ENCODE measurements at regions not wholly inside any gene's neighbourhood (a gene's known extent, or its start where the extent isn't known, plus 50 kb on each side); places are given as distances from the start of the nearest gene placed in this dataset.

DNA sequence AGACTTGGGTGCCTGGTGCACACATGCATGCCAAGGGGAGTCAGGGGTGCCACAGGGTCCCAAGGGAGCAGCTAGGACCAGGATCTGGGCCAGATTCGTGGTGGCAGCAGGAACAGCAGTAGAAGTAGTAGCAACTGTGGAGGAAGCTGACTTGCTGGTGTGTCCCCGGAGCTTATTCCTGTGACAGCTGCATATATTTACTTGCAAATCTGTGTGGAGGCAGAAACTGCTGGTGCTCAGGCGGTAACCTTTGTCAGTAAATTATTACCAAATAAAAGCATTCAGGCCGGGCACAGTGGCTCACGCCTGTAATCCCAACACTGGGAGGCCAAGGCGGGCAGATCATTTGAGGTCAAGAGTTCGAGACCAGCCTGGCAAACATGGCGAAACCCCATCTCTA is 67.4 kb upstream of the RAB18 start:
- DNase-seq (ENCODE audit: low spot score) = no peak
- Histone ChIP-seq H3K9me3 (ENCODE audit: control insufficient read depth in 4 of 4, low read length in 3 of 4) (no peaks in the 10 kb centered on the region), H3K4me1 (ENCODE audit: control insufficient read depth in 4 of 4, insufficient read depth in 4 of 4, low read length in 3 of 4) (no peaks in the 10 kb centered on the region), H3K27me3 (ENCODE audit: control insufficient read depth in 4 of 4, insufficient read depth in 4 of 4, low read length in 3 of 4) (no peaks in the 10 kb centered on the region), H3K27ac (ENCODE audit: low read depth in 1 of 2, low read length in 2 of 2) (no peak overlapping the region), H3K36me3 (ENCODE audit: control insufficient read depth in 4 of 4, insufficient read depth in 3 of 4, low read depth in 1 of 4, low read length in 3 of 4) (no peaks in the 10 kb centered on the region), H3K9ac (ENCODE audit: low read depth in 1 of 2, low read length in 2 of 2) (no peak overlapping the region), H3K4me3 (ENCODE audit: low read depth in 1 of 3, low read length in 3 of 3) (no peak overlapping the region)
- TF ChIP-seq, protein P1, sequence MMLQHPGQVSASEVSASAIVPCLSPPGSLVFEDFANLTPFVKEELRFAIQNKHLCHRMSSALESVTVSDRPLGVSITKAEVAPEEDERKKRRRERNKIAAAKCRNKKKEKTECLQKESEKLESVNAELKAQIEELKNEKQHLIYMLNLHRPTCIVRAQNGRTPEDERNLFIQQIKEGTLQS (IDR thresholded peaks at IDR 0.05) = no peak
- TF ChIP-seq FOXA1 (IDR thresholded peaks at IDR 0.05) (no peak), EGR1 (IDR thresholded peaks at IDR 0.05; ENCODE audit: low read depth in 2 of 2) (no peak), JUND (IDR thresholded peaks at IDR 0.05) (no peak), YY1 (IDR thresholded peaks at IDR 0.05) (no peak), RXRA (IDR thresholded peaks at IDR 0.05) (no peak), GABPA (IDR thresholded peaks at IDR 0.05 in 1 of 2, conservative IDR thresholded peaks at IDR 0.05 in 1 of 2) (no peak), RAD21 (IDR thresholded peaks at IDR 0.05) (no peak), HNF4A (conservative IDR thresholded peaks at IDR 0.05) (no peak), TAF1 (conservative IDR thresholded peaks at IDR 0.05) (no peak), SP1 (IDR thresholded peaks at IDR 0.05) (no peak), NR2F2 (IDR thresholded peaks at IDR 0.05) (no peak)
- TF ChIP-seq, protein P2, sequence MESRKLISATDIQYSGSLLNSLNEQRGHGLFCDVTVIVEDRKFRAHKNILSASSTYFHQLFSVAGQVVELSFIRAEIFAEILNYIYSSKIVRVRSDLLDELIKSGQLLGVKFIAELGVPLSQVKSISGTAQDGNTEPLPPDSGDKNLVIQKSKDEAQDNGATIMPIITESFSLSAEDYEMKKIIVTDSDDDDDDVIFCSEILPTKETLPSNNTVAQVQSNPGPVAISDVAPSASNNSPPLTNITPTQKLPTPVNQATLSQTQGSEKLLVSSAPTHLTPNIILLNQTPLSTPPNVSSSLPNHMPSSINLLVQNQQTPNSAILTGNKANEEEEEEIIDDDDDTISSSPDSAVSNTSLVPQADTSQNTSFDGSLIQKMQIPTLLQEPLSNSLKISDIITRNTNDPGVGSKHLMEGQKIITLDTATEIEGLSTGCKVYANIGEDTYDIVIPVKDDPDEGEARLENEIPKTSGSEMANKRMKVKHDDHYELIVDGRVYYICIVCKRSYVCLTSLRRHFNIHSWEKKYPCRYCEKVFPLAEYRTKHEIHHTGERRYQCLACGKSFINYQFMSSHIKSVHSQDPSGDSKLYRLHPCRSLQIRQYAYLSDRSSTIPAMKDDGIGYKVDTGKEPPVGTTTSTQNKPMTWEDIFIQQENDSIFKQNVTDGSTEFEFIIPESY (IDR thresholded peaks at IDR 0.05) = no peak
- TF ChIP-seq, protein P3, sequence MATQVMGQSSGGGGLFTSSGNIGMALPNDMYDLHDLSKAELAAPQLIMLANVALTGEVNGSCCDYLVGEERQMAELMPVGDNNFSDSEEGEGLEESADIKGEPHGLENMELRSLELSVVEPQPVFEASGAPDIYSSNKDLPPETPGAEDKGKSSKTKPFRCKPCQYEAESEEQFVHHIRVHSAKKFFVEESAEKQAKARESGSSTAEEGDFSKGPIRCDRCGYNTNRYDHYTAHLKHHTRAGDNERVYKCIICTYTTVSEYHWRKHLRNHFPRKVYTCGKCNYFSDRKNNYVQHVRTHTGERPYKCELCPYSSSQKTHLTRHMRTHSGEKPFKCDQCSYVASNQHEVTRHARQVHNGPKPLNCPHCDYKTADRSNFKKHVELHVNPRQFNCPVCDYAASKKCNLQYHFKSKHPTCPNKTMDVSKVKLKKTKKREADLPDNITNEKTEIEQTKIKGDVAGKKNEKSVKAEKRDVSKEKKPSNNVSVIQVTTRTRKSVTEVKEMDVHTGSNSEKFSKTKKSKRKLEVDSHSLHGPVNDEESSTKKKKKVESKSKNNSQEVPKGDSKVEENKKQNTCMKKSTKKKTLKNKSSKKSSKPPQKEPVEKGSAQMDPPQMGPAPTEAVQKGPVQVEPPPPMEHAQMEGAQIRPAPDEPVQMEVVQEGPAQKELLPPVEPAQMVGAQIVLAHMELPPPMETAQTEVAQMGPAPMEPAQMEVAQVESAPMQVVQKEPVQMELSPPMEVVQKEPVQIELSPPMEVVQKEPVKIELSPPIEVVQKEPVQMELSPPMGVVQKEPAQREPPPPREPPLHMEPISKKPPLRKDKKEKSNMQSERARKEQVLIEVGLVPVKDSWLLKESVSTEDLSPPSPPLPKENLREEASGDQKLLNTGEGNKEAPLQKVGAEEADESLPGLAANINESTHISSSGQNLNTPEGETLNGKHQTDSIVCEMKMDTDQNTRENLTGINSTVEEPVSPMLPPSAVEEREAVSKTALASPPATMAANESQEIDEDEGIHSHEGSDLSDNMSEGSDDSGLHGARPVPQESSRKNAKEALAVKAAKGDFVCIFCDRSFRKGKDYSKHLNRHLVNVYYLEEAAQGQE (IDR thresholded peaks at IDR 0.05) = no peak
- TF ChIP-seq, protein P4, sequence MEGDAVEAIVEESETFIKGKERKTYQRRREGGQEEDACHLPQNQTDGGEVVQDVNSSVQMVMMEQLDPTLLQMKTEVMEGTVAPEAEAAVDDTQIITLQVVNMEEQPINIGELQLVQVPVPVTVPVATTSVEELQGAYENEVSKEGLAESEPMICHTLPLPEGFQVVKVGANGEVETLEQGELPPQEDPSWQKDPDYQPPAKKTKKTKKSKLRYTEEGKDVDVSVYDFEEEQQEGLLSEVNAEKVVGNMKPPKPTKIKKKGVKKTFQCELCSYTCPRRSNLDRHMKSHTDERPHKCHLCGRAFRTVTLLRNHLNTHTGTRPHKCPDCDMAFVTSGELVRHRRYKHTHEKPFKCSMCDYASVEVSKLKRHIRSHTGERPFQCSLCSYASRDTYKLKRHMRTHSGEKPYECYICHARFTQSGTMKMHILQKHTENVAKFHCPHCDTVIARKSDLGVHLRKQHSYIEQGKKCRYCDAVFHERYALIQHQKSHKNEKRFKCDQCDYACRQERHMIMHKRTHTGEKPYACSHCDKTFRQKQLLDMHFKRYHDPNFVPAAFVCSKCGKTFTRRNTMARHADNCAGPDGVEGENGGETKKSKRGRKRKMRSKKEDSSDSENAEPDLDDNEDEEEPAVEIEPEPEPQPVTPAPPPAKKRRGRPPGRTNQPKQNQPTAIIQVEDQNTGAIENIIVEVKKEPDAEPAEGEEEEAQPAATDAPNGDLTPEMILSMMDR (IDR thresholded peaks at IDR 0.05; ENCODE audit: low read depth, low read length, missing input control) = no peak
- TF ChIP-seq, protein P5, sequence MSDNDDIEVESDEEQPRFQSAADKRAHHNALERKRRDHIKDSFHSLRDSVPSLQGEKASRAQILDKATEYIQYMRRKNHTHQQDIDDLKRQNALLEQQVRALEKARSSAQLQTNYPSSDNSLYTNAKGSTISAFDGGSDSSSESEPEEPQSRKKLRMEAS (IDR thresholded peaks at IDR 0.05) = no peak
- WGBS = 80% methylated on average over 8 of the region's 8 CpGs

DNA sequence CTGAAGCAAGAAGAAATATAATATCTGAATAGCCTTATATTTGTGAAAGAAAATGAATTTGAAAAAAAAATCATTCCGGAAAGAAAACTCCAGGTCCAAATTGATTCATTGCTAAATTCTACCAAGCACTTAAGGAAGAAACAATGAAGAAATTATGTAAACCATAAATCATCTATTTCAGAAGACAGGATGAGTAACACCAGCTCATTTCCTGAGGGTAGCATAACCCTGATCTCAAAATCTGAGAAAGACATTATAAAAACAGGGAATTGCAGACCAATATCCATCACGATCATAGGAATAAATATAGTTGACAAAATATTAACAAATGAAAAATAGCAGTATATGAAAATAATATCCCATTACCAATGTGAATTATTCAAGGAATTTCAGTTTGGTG is 70.1 kb upstream of the RAB18 start:
- Histone ChIP-seq H3K36me3 (ENCODE audit: control insufficient read depth in 4 of 4, insufficient read depth in 3 of 4, low read depth in 1 of 4, low read length in 3 of 4) (no peaks in the 10 kb centered on the region), H3K27me3 (ENCODE audit: control insufficient read depth in 4 of 4, insufficient read depth in 4 of 4, low read length in 3 of 4) (no peaks in the 10 kb centered on the region), H3K9ac (ENCODE audit: low read depth in 1 of 2, low read length in 2 of 2) (no peak overlapping the region), H3K4me3 (ENCODE audit: low read depth in 1 of 3, low read length in 3 of 3) (no peak overlapping the region), H3K4me1 (ENCODE audit: control insufficient read depth in 4 of 4, insufficient read depth in 4 of 4, low read length in 3 of 4) (no peaks in the 10 kb centered on the region), H3K27ac (ENCODE audit: low read depth in 1 of 2, low read length in 2 of 2) (no peak overlapping the region), H3K9me3 (ENCODE audit: control insufficient read depth in 4 of 4, low read length in 3 of 4) (no peaks in the 10 kb centered on the region)
- no peak for TF ChIP-seq NR2F2 (IDR thresholded peaks at IDR 0.05)
- TF ChIP-seq, protein P3 (IDR thresholded peaks at IDR 0.05) = no peak
- TF ChIP-seq HNF4A (conservative IDR thresholded peaks at IDR 0.05) = no peak
- no peak for TF ChIP-seq YY1 (IDR thresholded peaks at IDR 0.05)
- TF ChIP-seq RXRA (IDR thresholded peaks at IDR 0.05) = no peak
- no peak for TF ChIP-seq GABPA (IDR thresholded peaks at IDR 0.05 in 1 of 2, conservative IDR thresholded peaks at IDR 0.05 in 1 of 2)
- no peak for DNase-seq (ENCODE audit: low spot score)
- 92% methylated on average over 2 of the region's 2 CpGs for WGBS

Measured in liver (tissue), 8 donors.